ENCODE measurements at regions not wholly inside any gene's neighbourhood (a gene's known extent, or its start where the extent isn't known, plus 50 kb on each side); places are given as distances from the start of the nearest gene placed in this dataset.

GRCh38 chr9:68648971-68649370, 56.1 kb upstream of the PIP5K1B start:
- Histone ChIP-seq H3K36me3 (ENCODE audit: insufficient read depth, low read length) (no peaks in the 10 kb centered on the region), H3K9ac (ENCODE audit: low read depth, low read length, poor library complexity, severe bottlenecking) (no peak overlapping the region), H4K20me1 (ENCODE audit: insufficient read depth, low read length, poor library complexity, severe bottlenecking) (no peaks in the 10 kb centered on the region), H3K4me1 (ENCODE audit: insufficient read depth, low read length, poor library complexity, severe bottlenecking) (no peaks in the 10 kb centered on the region), H2AFZ (ENCODE audit: low read length) (no peak overlapping the region), H3K9me2 (replicated peaks; ENCODE audit: low read depth, low read length) (no peaks in the 10 kb centered on the region), H3K9me3 (ENCODE audit: insufficient read depth, low read depth, low read length) (no peaks in the 10 kb centered on the region), H3K4me2 (ENCODE audit: low read depth, low read length, poor library complexity, severe bottlenecking) (no peak overlapping the region), H3K27me3 (ENCODE audit: insufficient read depth, low read length, poor library complexity, severe bottlenecking) (no peaks in the 10 kb centered on the region), H3F3A (ENCODE audit: low read depth) (no peaks in the 10 kb centered on the region), H3K79me2 (ENCODE audit: insufficient read depth, low read length) (no peaks in the 10 kb centered on the region), H3K4me3 (ENCODE audit: low read length, poor library complexity, severe bottlenecking) (no peak overlapping the region)
- TF ChIP-seq EZH2phosphoT487 (IDR thresholded peaks at IDR 0.05; ENCODE audit: borderline replicate concordance), result no peak
- TF ChIP-seq CTCF (conservative IDR thresholded peaks at IDR 0.05; ENCODE audit: low read length), result no peak

DNA sequence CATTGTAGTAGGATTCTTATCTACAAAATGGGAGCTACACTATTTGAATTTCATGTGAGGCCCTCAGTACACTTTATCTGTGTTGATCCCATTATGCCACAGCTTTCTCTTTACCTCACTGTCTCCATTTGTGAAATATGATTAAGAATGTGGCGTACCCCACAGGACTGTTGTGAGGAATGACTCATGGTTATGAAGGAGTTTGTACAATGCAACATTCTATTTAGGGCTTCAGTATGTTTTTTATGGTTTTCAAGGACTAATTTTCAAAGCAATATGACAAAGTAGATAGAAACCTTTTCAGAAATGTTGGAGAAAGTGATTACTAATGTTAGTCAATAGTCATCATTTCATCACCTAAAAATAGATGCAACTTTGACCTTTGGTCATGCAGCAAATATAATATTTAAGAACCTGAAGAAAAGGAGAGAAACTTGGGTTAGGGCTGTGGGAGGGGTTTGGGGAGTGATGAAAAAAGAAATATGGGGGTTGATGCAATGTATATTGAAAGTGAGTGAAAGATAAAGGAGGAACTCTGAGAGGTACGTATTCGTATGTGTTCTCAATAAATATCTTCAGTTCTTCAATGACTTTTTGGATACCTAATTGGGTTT, 53.7 kb upstream of the PIP5K1B start:
- Histone ChIP-seq H2AFZ (ENCODE audit: low read length) (no peak overlapping the region), H3K9me2 (replicated peaks; ENCODE audit: low read depth, low read length) (no peaks in the 10 kb centered on the region), H3K27me3 (ENCODE audit: insufficient read depth, low read length, poor library complexity, severe bottlenecking) (no peaks in the 10 kb centered on the region), H3F3A (ENCODE audit: low read depth) (no peaks in the 10 kb centered on the region), H3K9me3 (ENCODE audit: insufficient read depth, low read depth, low read length) (no peaks in the 10 kb centered on the region), H4K20me1 (ENCODE audit: insufficient read depth, low read length, poor library complexity, severe bottlenecking) (no peaks in the 10 kb centered on the region), H3K4me3 (ENCODE audit: low read length, poor library complexity, severe bottlenecking) (no peak overlapping the region), H3K9ac (ENCODE audit: low read depth, low read length, poor library complexity, severe bottlenecking) (no peak overlapping the region), H3K36me3 (ENCODE audit: insufficient read depth, low read length) (no peaks in the 10 kb centered on the region), H3K4me2 (ENCODE audit: low read depth, low read length, poor library complexity, severe bottlenecking) (no peak overlapping the region), H3K79me2 (ENCODE audit: insufficient read depth, low read length) (no peaks in the 10 kb centered on the region), H3K4me1 (ENCODE audit: insufficient read depth, low read length, poor library complexity, severe bottlenecking) (no peaks in the 10 kb centered on the region)
- no peak for TF ChIP-seq CTCF (conservative IDR thresholded peaks at IDR 0.05; ENCODE audit: low read length)
- no peak for TF ChIP-seq EZH2phosphoT487 (IDR thresholded peaks at IDR 0.05; ENCODE audit: borderline replicate concordance)

GRCh38 chr9:68653141-68653595, 51.9 kb upstream of the PIP5K1B start:
- no peak overlapping the region for H3K4me2 ChIP-seq (ENCODE audit: low read depth, low read length, poor library complexity, severe bottlenecking)
- H3F3A ChIP-seq (ENCODE audit: low read depth), result no peaks in the 10 kb centered on the region
- H2AFZ ChIP-seq (ENCODE audit: low read length), result no peak overlapping the region

More at GRCh38 chr9:68653141-68653595, 51.9 kb upstream of the PIP5K1B start:
- no peak for TF ChIP-seq EZH2phosphoT487 (IDR thresholded peaks at IDR 0.05; ENCODE audit: borderline replicate concordance)
- no peak for TF ChIP-seq CTCF (conservative IDR thresholded peaks at IDR 0.05; ENCODE audit: low read length)
- Histone ChIP-seq H3K9me2 (replicated peaks; ENCODE audit: low read depth, low read length) (no peaks in the 10 kb centered on the region), H3K79me2 (ENCODE audit: insufficient read depth, low read length) (no peaks in the 10 kb centered on the region), H4K20me1 (ENCODE audit: insufficient read depth, low read length, poor library complexity, severe bottlenecking) (no peaks in the 10 kb centered on the region), H3K4me1 (ENCODE audit: insufficient read depth, low read length, poor library complexity, severe bottlenecking) (no peaks in the 10 kb centered on the region), H3K9ac (ENCODE audit: low read depth, low read length, poor library complexity, severe bottlenecking) (no peak overlapping the region), H3K36me3 (ENCODE audit: insufficient read depth, low read length) (no peaks in the 10 kb centered on the region), H3K4me3 (ENCODE audit: low read length, poor library complexity, severe bottlenecking) (no peak overlapping the region), H3K9me3 (ENCODE audit: insufficient read depth, low read depth, low read length) (no peaks in the 10 kb centered on the region), H3K27me3 (ENCODE audit: insufficient read depth, low read length, poor library complexity, severe bottlenecking) (no peaks in the 10 kb centered on the region)
